ENCODE measurements at regions not wholly inside any gene's neighbourhood (a gene's known extent, or its start where the extent isn't known, plus 50 kb on each side); places are given as distances from the start of the nearest gene placed in this dataset.

DNA sequence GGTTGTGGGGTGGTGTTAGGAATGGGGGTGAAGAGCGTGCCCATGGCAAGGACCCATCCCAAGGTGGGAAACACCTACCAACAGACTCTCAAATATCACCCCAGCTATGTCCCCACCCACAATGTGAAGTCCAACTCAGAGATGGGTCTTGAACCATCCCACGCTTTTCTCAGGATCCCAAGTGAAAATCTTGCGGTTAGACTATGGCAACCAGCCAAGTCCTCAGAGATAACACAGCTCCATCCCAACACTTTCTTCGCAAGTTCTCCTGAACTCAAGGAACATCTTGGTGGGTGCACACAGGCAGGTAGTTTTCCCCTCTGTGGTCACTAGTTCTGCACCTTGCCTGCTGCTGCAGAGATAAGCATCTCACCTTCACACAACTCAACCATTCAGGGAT lies 116.0 kb downstream of the CDC5L start:
- TF ChIP-seq, protein P1, sequence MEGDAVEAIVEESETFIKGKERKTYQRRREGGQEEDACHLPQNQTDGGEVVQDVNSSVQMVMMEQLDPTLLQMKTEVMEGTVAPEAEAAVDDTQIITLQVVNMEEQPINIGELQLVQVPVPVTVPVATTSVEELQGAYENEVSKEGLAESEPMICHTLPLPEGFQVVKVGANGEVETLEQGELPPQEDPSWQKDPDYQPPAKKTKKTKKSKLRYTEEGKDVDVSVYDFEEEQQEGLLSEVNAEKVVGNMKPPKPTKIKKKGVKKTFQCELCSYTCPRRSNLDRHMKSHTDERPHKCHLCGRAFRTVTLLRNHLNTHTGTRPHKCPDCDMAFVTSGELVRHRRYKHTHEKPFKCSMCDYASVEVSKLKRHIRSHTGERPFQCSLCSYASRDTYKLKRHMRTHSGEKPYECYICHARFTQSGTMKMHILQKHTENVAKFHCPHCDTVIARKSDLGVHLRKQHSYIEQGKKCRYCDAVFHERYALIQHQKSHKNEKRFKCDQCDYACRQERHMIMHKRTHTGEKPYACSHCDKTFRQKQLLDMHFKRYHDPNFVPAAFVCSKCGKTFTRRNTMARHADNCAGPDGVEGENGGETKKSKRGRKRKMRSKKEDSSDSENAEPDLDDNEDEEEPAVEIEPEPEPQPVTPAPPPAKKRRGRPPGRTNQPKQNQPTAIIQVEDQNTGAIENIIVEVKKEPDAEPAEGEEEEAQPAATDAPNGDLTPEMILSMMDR (IDR thresholded peaks at IDR 0.05; ENCODE audit: low read length): no peak
- TF ChIP-seq EZH2 (IDR thresholded peaks at IDR 0.05; ENCODE audit: borderline replicate concordance, low read length): no peak

All from OCI-LY1 (cell line).